Activated naive CD4-positive, alpha-beta T cell (primary cell): ENCODE measurements at regions not wholly inside any gene's neighbourhood (a gene's known extent, or its start where the extent isn't known, plus 50 kb on each side); places are given as distances from the start of the nearest gene placed in this dataset.

Experiments
- DNase-seq, 4 experiments: peaks; one replicate each; lab custom pipeline; 2025; lab: John Stamatoyannopoulos, UW

DNA sequence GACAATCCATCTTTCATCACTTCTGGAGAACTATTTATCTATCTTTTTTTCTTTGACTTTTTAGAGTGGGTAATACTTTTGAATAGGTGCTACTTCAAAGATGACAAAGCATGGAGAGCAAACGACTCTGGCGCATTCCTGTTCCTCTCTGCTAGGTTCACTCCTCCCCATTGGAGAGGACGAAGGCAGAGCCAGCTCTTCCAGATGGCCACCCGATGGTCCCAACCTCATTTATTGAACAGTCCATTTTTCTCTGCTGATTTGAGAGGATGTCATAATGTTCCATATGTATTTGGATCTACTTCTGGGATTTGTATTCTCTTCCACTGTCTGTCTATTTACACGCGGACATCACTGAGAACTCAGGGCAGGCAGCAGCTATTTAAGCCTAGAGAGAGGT is 284.3 kb upstream of the CXCR4 start:
- no peak for DNase-seq

DNA sequence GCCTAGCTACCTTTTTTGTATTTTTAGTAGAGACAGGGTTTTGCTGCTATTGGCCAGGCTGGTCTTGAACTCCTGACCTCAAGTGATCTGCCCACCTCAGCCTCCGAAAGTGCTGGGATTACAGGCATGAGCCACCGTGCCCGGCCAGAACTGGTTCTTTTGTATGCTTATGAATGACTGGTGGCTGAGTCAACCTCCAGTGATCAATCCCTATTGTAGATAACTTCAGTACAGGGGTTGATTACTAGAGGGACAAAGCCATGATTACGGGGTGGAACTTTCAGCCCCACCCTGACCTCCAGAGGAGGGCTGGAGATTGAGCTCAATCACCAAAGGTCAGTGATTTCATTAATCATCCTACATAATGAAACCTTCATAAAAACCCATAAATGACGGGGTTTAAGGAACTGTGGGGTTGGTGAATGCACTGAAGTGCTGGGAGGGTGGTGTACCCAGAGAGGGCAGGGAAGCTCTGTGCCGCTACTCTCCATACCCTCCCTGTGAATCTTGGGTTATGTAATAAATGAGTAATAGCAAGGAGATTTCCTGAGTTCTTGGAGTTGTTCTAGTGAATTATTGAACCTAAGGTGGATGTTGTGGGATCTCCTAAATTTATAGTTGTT is 281.8 kb upstream of the CXCR4 start:
- no peak for DNase-seq

DNA sequence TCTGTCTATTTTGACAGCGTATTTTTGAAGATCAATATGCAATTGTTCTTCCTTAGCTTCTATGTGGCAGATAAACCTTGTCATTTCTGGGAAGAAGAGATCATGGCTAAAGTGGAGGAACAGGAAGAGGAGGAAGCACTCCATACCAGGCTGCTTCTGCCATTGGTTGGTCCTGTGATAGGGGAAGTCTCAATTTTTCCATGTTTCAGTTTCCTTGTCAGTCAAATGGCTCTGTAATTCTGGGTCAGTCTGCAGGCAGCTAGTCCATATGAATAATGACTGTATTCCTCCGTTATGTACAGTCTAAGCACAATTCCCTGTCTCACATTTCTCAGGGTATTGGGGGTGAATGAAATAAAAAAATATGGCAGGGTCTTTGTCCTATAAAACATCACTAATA is 277.6 kb upstream of the CXCR4 start:
- no peak for DNase-seq

DNA sequence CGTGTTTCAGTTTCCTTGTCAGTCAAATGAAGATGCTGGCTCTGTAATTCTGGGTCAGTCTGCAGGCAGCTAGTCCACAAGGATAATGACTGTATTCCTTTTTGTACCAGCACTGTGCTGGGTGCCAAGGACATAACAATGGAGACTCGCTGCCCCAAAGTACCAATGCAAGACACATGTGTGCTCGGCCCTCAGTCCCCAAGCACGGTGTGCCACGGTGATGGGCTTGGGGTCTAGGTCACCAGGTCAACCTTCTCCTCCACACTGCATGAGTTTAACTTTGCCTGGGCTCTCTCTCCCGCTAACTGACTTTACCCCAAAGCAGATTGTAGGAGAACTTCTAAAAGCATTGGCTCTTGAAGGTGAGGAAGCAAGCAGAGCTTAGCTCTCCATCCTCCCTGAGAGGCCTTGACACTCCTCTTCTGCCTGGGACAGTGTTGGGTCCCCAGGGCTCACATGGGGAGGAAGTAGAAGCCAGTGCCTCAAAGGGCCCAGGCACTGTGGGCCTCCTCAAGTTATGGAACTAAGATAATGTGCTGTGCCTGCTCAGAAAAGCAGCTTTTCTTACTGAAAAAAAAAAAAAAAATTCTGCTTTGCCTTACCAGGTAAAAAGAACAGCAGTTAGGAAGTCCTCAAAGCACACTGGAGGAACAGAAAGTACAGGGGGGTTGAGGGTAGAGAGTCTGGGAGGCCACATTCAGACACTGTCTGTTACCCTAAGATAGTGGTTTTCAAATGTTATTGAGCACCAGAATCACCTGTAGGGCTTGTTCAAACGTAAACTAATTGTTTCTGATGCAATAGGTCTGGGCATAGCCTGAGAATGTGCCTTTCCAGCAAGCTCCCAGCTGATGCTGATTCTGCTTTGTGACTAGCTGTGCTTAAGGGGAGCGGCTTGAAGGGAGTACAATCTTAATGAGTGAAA is 276.4 kb upstream of the CXCR4 start:
- no peak for DNase-seq

- no peak for DNase-seq
Measured at GRCh38 chr2:136393514-136393913, 275.6 kb upstream of the CXCR4 start.

- no peak for DNase-seq
Measured at GRCh38 chr2:136392897-136393505, 275.1 kb upstream of the CXCR4 start.

- DNase-seq = no peak
Measured at GRCh38 chr2:136389809-136390208, 271.9 kb upstream of the CXCR4 start.

- no peak for DNase-seq
Measured at GRCh38 chr2:136386046-136386445, 268.1 kb upstream of the CXCR4 start.

- DNase-seq = peak in 1 of 4 experiments; percentile 10
Measured at GRCh38 chr2:136384531-136385303, 266.8 kb upstream of the CXCR4 start.

GRCh38 chr2:136383167-136383566 is 265.2 kb upstream of the CXCR4 start:
- DNase-seq = no peak

- DNase-seq = peak in 3 of 4 experiments; percentile 4 to 45 (median 40)
Measured at GRCh38 chr2:136381722-136382633, 264.0 kb upstream of the CXCR4 start.

DNA sequence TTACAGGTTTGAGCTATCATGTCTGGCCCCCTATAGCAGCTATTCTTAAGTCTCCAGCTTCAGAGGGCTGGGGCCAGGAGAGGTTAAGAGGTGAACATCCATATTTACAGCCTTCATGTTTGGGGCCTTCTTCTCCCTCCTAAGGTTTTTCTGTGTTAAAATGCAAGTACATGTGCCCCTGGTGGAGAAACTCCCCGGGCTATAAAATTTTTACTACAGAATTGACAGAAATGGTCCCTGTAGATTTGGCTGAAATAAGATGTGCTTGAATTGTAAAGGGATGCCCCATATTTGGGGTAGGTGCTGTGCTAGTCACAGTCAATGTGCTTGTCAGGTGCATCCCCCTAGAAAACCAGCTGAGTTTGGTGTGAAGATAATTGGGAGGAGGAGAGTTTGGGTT is 263.3 kb upstream of the CXCR4 start:
- DNase-seq = no peak

- DNase-seq = peak; percentile 8 to 66 (median 33)
Measured at GRCh38 chr2:136378712-136379595, 261.0 kb upstream of the CXCR4 start.

GRCh38 chr2:136377423-136378382 is 259.8 kb upstream of the CXCR4 start:
- no peak for DNase-seq

GRCh38 chr2:136376798-136377211 is 258.9 kb upstream of the CXCR4 start:
- DNase-seq = no peak

- DNase-seq = no peak
Measured at GRCh38 chr2:136376211-136376610, 258.3 kb upstream of the CXCR4 start.

DNA sequence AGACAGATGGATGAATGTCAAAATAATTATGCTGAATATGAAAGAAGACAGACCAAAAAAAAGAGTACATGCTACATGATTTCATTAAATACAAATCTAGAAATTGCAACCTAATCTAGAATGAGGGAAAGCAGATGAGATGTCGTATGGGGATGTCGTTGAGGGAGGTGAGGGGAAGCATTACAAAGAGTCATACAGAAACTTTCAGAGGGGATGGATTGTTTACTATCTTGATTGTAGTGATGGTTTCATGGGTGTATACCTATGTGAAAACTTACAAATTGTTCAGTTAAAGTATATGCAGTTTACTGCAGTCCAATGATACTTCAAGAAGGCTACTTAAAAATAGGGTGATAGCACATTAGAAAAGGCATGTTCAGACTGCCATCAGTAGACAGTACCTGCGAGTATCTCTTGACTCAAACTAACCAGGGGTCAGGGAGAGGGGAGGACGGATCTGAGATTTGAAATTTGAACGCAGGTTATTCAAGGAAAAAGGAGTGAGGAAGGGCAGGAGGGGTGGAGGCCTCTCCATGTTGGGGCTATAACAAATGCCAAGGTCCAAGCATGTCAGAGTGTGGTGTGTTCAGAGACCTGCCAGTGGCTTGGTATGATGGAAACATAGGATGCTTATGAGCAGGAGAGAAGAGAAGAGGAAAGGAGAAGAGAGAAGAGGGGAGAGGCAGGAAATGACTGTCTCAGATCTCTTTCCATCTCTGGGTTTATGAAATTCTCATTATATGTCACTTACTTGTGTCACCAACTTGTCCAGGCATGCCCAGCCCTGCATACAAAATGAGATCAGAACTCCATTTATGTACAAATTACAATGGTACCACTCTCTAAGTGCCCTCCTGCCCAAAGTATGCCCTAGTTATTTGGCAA is 257.3 kb upstream of the CXCR4 start:
- DNase-seq = no peak

- DNase-seq = no peak
Measured at GRCh38 chr2:136373841-136374240, 255.9 kb upstream of the CXCR4 start.
